Caco-2 (cell line): ENCODE measurements at regions not wholly inside any gene's neighbourhood (a gene's known extent, or its start where the extent isn't known, plus 50 kb on each side); places are given as distances from the start of the nearest gene placed in this dataset.
"Not testable (repeated sequence)": the region's sequence is repeated elsewhere in the genome, so short reads cannot be mapped to it uniquely, and the experiment has no call there.

Source experiments
- BruUV-seq: library from RNA; stranded (reverse); fragments of 400-500 nt; replicated peaks from 2 replicates; lab custom pipeline; 2021; lab: Mats Ljungman, UMichigan
- CTCF ChIA-PET: fragments of 300-600 bp; sonication (Branson Sonifier 250); formaldehyde crosslinking; loops from one replicate; lab custom pipeline; 2022; ENCODE audit warnings: antibody characterized with exemption; lab: Charles Lee
- POLR2A ChIA-PET: fragments of 300-600 bp; sonication (Branson Sonifier 250); formaldehyde crosslinking; loops from one replicate; lab custom pipeline; 2022; ENCODE audit warnings: antibody characterized with exemption; lab: Charles Lee
- DNase-seq, 2 experiments: peaks; one replicate each; pipeline versions ENCODE4 v3.0.0 to v3.0.0-alpha.2; 2020 to 2022
- H3K27me3 ChIP-seq: replicated peaks from 2 replicates; pipeline ENCODE4 v1.6.0; 2011; ENCODE audit warnings: low read length; ENCODE audit not compliant: control insufficient read depth, insufficient read depth
- H3K36me3 ChIP-seq: 2 replicates; pipeline ENCODE4 v1.5.1; 2011; ENCODE audit warnings: low read length; ENCODE audit not compliant: control insufficient read depth, insufficient read depth
- H3K4me1 ChIP-seq: fragments of 250-450 bp; sonication (Bioruptor Pico); 2 replicates; pipeline ENCODE4 v1.5.1; 2020; ENCODE audit warnings: mild to moderate bottlenecking
- H3K4me3 ChIP-seq: 2 replicates; pipeline ENCODE4 v1.5.1; 2011; ENCODE audit warnings: low read depth, mild to moderate bottlenecking, control low read depth, low read length
- H3K9me3 ChIP-seq: fragments of 250-450 bp; sonication (Bioruptor Pico); 2 replicates; pipeline ENCODE4 v1.5.1; 2020; ENCODE audit warnings: mild to moderate bottlenecking, moderate library complexity
- H3K27ac Mint-ChIP-seq: one replicate; pipeline ENCODE4 v1.8.0; 2022; ENCODE audit warnings: mixed read lengths; ENCODE audit not compliant: unreplicated experiment
- H3K27me3 Mint-ChIP-seq: one replicate; pipeline ENCODE4 v1.8.0; 2022; ENCODE audit warnings: mixed read lengths; ENCODE audit not compliant: insufficient read depth, unreplicated experiment
- H3K36me3 Mint-ChIP-seq: one replicate; pipeline ENCODE4 v1.8.0; 2022; ENCODE audit warnings: mild to moderate bottlenecking, mixed read lengths; ENCODE audit not compliant: insufficient read depth, unreplicated experiment
- H3K4me1 Mint-ChIP-seq: one replicate; pipeline ENCODE4 v1.8.0; 2022; ENCODE audit warnings: low read depth, mixed read lengths; ENCODE audit not compliant: unreplicated experiment
- H3K4me3 Mint-ChIP-seq: one replicate; pipeline ENCODE4 v1.8.0; 2022; ENCODE audit warnings: mild to moderate bottlenecking, moderate library complexity, mixed read lengths; ENCODE audit not compliant: unreplicated experiment
- H3K9me3 Mint-ChIP-seq: one replicate; pipeline ENCODE4 v1.8.0; 2022; ENCODE audit warnings: mixed read lengths; ENCODE audit not compliant: unreplicated experiment
- CTCF ChIP-seq, 2 experiments: fragments of 200-600 bp in 1 of 2; IDR thresholded peaks; 1 replicate in 1 of 2; 2 replicates in 1 of 2; pipeline versions ENCODE4 v1.5.1 to v1.8.0; 2011 to 2022; ENCODE audit warnings: antibody characterized with exemption in 1 of 2, control low read depth in 1 of 2, inconsistent platforms in 1 of 2, low read depth in 1 of 2, low read length in 1 of 2, mild to moderate bottlenecking in 1 of 2, moderate library complexity in 1 of 2; ENCODE audit not compliant: insufficient read depth in 1 of 2, severe bottlenecking in 1 of 2, unreplicated experiment in 1 of 2
- intact Hi-C: fragments of 100-400 bp; cut with micrococcal nuclease; formaldehyde crosslinking; loops from one replicate; pipeline ENCODE4 v1.10.0; 2022; ENCODE audit not compliant: unreplicated experiment

- peak overlapping the region; percentile 67 for H3K27ac Mint-ChIP-seq
- H3K27me3 ChIP-seq: not testable (repeated sequence)
- DNase-seq: peak; percentile 80 to 81
Measured at GRCh38 chr7:13806089-13806867, 183.2 kb downstream of the ETV1 start.

GRCh38 chr7:13817230-13817629 is 172.2 kb downstream of the ETV1 start:
- not testable (repeated sequence) for H3K27me3 Mint-ChIP-seq, H3K36me3 Mint-ChIP-seq
- peaks cover 22% of the 10 kb centered on the region for H3K9me3 Mint-ChIP-seq

More at GRCh38 chr7:13806089-13806867, 183.2 kb downstream of the ETV1 start:
- H3K9me3 ChIP-seq, intact Hi-C loops, POLR2A ChIA-PET, BruUV-seq, H3K9me3 Mint-ChIP-seq, H3K27me3 Mint-ChIP-seq, H3K4me1 Mint-ChIP-seq, H3K36me3 ChIP-seq, H3K36me3 Mint-ChIP-seq, H3K4me1 ChIP-seq: not testable (repeated sequence)
- peak overlapping the region; percentile 41 for H3K4me3 ChIP-seq
- peak; percentile 11 to 18 for TF ChIP-seq CTCF (IDR thresholded peaks at IDR 0.05; ENCODE audit: insufficient read depth in 1 of 2, low read depth in 1 of 2, low read length in 1 of 2, severe bottlenecking in 1 of 2, unreplicated experiment in 1 of 2)
- H3K4me3 Mint-ChIP-seq: peak overlapping the region; percentile 77
- CTCF ChIA-PET: interaction anchor here (0.6 to 0.7 kb wide), 2 partner anchors 98 to 322 kb away, joined by 3 to 4 read pairs; no protein-coding TSS in a partner anchor

GRCh38 chr7:13821152-13821787 is 168.2 kb downstream of the ETV1 start:
- CTCF ChIA-PET: no interaction called here
- no peak for DNase-seq
- H3K36me3 ChIP-seq: no peaks in the 10 kb centered on the region
- H3K4me1 Mint-ChIP-seq: no peaks in the 10 kb centered on the region
- intact Hi-C loops: no loop called here
- H3K4me1 ChIP-seq: no peaks in the 10 kb centered on the region
- no TSS peak for BruUV-seq
- H3K27me3 ChIP-seq: no peaks in the 10 kb centered on the region
- no peaks in the 10 kb centered on the region for H3K27me3 Mint-ChIP-seq
- no peak overlapping the region for H3K27ac Mint-ChIP-seq
- H3K9me3 Mint-ChIP-seq: no peaks in the 10 kb centered on the region
- TF ChIP-seq CTCF (IDR thresholded peaks at IDR 0.05; ENCODE audit: insufficient read depth in 1 of 2, low read depth in 1 of 2, low read length in 1 of 2, severe bottlenecking in 1 of 2, unreplicated experiment in 1 of 2): no peak
- H3K36me3 Mint-ChIP-seq: no peaks in the 10 kb centered on the region
- H3K4me3 Mint-ChIP-seq: no peak overlapping the region
- POLR2A ChIA-PET: no interaction called here
- no peak overlapping the region for H3K4me3 ChIP-seq
- no peaks in the 10 kb centered on the region for H3K9me3 ChIP-seq

More at GRCh38 chr7:13817230-13817629, 172.2 kb downstream of the ETV1 start:
- H3K9me3 ChIP-seq, H3K4me1 ChIP-seq, CTCF ChIA-PET, H3K36me3 ChIP-seq, H3K4me1 Mint-ChIP-seq, H3K27me3 ChIP-seq, H3K27ac Mint-ChIP-seq, POLR2A ChIA-PET, H3K4me3 Mint-ChIP-seq, BruUV-seq, DNase-seq, H3K4me3 ChIP-seq, intact Hi-C loops: not testable (repeated sequence)
